ENCODE measurements at regions not wholly inside any gene's neighbourhood (a gene's known extent, or its start where the extent isn't known, plus 50 kb on each side); places are given as distances from the start of the nearest gene placed in this dataset.

DNA sequence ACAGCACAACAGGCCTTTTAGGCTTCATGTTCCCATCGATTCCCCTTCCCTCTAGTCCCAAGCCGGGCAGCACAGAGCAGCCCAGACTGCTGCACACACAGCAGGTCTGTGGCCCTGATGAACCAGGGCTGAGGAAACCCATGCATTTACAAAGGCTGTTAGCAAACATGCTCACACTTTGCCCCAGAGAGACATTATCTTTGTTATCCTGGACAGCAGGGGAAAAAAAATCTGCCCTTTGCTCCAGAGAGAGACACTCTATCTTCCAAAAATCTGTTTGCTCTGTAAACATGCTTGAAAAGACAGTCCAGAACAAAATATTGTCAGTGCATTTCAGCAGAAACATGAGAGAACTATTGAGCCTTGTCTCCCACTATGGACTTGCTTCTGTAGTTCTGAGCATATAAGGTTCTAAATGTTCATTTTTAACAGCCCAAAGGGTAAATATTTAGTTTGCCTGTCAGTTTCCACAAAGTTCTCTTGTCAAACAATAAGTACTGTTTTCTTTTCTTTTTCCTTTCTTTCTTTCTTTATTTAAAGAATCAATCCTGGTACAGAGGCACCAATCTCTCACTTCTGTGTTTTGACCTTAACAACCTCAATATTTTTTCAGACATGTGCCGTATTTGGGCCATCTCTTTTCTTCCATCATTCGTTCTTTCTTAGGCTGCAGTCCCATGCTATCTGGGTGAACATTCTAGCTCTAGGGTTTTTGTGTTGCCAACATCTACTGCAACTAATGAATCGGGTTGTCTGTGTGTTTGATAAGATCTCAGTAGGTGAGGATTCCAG lies 468.0 kb downstream of the EPM2A start (continued):
- peak; percentile 95; the same call in 1 of the 2 replicates for TF ChIP-seq TOE1 (CRISPR knock-in tag; IDR thresholded peaks at IDR 0.05)
- peak; percentile 59; the same call in 1 of the 3 replicates for TF ChIP-seq MXI1 (IDR thresholded peaks at IDR 0.05; ENCODE audit: borderline replicate concordance, low read depth, low read length)
- peak; percentile 55; the same call in 1 of the 2 replicates for TF ChIP-seq CBX2 (IDR thresholded peaks at IDR 0.05; ENCODE audit: low read depth, low read length)
- no peak for TF ChIP-seq CBX2 (CRISPR knock-in tag; IDR thresholded peaks at IDR 0.05; ENCODE audit: low read depth)
- TF ChIP-seq ZC3H4 (CRISPR knock-in tag; IDR thresholded peaks at IDR 0.05; ENCODE audit: borderline replicate concordance) = no peak
- TF ChIP-seq, protein P1, sequence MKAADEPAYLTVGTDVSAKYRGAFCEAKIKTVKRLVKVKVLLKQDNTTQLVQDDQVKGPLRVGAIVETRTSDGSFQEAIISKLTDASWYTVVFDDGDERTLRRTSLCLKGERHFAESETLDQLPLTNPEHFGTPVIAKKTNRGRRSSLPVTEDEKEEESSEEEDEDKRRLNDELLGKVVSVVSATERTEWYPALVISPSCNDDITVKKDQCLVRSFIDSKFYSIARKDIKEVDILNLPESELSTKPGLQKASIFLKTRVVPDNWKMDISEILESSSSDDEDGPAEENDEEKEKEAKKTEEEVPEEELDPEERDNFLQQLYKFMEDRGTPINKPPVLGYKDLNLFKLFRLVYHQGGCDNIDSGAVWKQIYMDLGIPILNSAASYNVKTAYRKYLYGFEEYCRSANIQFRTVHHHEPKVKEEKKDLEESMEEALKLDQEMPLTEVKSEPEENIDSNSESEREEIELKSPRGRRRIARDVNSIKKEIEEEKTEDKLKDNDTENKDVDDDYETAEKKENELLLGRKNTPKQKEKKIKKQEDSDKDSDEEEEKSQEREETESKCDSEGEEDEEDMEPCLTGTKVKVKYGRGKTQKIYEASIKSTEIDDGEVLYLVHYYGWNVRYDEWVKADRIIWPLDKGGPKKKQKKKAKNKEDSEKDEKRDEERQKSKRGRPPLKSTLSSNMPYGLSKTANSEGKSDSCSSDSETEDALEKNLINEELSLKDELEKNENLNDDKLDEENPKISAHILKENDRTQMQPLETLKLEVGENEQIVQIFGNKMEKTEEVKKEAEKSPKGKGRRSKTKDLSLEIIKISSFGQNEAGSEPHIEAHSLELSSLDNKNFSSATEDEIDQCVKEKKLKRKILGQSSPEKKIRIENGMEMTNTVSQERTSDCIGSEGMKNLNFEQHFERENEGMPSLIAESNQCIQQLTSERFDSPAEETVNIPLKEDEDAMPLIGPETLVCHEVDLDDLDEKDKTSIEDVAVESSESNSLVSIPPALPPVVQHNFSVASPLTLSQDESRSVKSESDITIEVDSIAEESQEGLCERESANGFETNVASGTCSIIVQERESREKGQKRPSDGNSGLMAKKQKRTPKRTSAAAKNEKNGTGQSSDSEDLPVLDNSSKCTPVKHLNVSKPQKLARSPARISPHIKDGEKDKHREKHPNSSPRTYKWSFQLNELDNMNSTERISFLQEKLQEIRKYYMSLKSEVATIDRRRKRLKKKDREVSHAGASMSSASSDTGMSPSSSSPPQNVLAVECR (CRISPR knock-in tag; IDR thresholded peaks at IDR 0.05; ENCODE audit: borderline replicate concordance) = peak; percentile 67; the same call in 1 of the 2 replicates
- no peak for TF ChIP-seq ZNF260 (CRISPR knock-in tag; IDR thresholded peaks at IDR 0.05; ENCODE audit: borderline replicate concordance, low read depth)
- peak; percentile 91 for TF ChIP-seq KDM1A (CRISPR knock-in tag; IDR thresholded peaks at IDR 0.05)
- peak; percentile 100 for TF ChIP-seq HMG20A (CRISPR knock-in tag; IDR thresholded peaks at IDR 0.05; ENCODE audit: borderline replicate concordance)
- TF ChIP-seq, protein P2, sequence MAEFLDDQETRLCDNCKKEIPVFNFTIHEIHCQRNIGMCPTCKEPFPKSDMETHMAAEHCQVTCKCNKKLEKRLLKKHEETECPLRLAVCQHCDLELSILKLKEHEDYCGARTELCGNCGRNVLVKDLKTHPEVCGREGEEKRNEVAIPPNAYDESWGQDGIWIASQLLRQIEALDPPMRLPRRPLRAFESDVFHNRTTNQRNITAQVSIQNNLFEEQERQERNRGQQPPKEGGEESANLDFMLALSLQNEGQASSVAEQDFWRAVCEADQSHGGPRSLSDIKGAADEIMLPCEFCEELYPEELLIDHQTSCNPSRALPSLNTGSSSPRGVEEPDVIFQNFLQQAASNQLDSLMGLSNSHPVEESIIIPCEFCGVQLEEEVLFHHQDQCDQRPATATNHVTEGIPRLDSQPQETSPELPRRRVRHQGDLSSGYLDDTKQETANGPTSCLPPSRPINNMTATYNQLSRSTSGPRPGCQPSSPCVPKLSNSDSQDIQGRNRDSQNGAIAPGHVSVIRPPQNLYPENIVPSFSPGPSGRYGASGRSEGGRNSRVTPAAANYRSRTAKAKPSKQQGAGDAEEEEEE (CRISPR knock-in tag; IDR thresholded peaks at IDR 0.05; ENCODE audit: borderline replicate concordance) = peak; percentile 72; the same call in 1 of the 2 replicates
- peak; percentile 90; the same call in 1 of the 2 replicates for TF ChIP-seq NCOA5 (CRISPR knock-in tag; IDR thresholded peaks at IDR 0.05)
- peak; percentile 93 for TF ChIP-seq ZNF136 (CRISPR knock-in tag; IDR thresholded peaks at IDR 0.05; ENCODE audit: low read depth)
- no peak for TF ChIP-seq ZKSCAN1 (IDR thresholded peaks at IDR 0.05; ENCODE audit: low read length)
- TF ChIP-seq SATB2 (CRISPR knock-in tag; IDR thresholded peaks at IDR 0.05) = 0 out of 2 replicates have a peak, but pooled peaks have one; percentile 28
- TF ChIP-seq, protein P3, sequence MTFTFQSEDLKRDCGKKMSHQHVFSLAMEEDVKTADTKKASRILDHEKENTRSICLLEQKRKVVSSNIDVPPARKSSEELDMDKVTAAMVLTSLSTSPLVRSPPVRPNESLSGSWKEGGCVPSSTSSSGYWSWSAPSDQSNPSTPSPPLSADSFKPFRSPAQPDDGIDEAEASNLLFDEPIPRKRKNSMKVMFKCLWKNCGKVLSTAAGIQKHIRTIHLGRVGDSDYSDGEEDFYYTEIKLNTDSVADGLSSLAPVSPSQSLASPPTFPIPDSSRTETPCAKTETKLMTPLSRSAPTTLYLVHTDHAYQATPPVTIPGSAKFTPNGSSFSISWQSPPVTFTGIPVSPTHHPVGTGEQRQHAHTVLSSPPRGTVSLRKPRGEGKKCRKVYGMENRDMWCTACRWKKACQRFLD (CRISPR knock-in tag; IDR thresholded peaks at IDR 0.05; ENCODE audit: borderline replicate concordance) = no peak
- TF ChIP-seq ZSCAN9 (CRISPR knock-in tag; IDR thresholded peaks at IDR 0.05; ENCODE audit: borderline replicate concordance) = peak; percentile 92
- no peak; the same call in 1 of the 2 replicates for TF ChIP-seq GTF3A (CRISPR knock-in tag; conservative IDR thresholded peaks at IDR 0.05)
- TF ChIP-seq KDM2A (CRISPR knock-in tag; IDR thresholded peaks at IDR 0.05; ENCODE audit: borderline replicate concordance, low read depth) = peak; percentile 82
- TF ChIP-seq, protein P4, sequence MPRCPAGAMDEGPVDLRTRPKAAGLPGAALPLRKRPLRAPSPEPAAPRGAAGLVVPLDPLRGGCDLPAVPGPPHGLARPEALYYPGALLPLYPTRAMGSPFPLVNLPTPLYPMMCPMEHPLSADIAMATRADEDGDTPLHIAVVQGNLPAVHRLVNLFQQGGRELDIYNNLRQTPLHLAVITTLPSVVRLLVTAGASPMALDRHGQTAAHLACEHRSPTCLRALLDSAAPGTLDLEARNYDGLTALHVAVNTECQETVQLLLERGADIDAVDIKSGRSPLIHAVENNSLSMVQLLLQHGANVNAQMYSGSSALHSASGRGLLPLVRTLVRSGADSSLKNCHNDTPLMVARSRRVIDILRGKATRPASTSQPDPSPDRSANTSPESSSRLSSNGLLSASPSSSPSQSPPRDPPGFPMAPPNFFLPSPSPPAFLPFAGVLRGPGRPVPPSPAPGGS (CRISPR knock-in tag; IDR thresholded peaks at IDR 0.05) = peak; percentile 75
- TF ChIP-seq KLF12 (CRISPR knock-in tag; IDR thresholded peaks at IDR 0.05; ENCODE audit: borderline replicate concordance) = peak; percentile 78; the same call in 1 of the 2 replicates
- peak; percentile 98 for TF ChIP-seq SALL2 (CRISPR knock-in tag; IDR thresholded peaks at IDR 0.05)
- TF ChIP-seq MAFF (IDR thresholded peaks at IDR 0.05; ENCODE audit: low read depth, low read length) = no peak

Data from HepG2 (cell line).